Medulla oblongata (tissue), 1 donor: ENCODE measurements at regions not wholly inside any gene's neighbourhood (a gene's known extent, or its start where the extent isn't known, plus 50 kb on each side); places are given as distances from the start of the nearest gene placed in this dataset.

Experiments
- DNase-seq: peaks from one replicate; pipeline ENCODE4 v3.0.0-alpha.2; 2015; ENCODE audit errors: extremely low spot score

- no peak for DNase-seq
Observed at GRCh38 chr4:188821500-188821899, 682.3 kb downstream of the TRIML1 start.

DNA sequence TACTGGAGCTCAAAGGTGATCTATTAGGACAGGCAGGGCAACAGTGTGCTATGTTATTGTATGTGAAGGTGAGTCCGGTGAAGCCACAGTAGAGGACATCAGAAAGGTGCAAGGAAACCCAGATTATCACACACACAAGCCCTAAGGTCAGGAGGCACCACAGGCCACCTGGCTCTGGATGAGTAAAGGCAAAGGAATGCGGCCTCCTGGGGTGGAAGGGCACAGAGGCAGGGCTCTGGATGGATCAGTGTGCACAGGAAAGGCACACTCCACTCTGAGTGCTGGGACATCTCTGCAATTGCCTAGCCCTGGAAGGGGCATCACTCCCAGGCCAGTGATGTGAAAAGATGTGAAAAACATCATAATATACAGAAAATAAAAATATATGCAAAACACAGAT lies 683.5 kb downstream of the TRIML1 start:
- no peak for DNase-seq

- no peak for DNase-seq
Observed at GRCh38 chr4:188824553-188824952, 685.3 kb downstream of the TRIML1 start.

- DNase-seq: no peak
Observed at GRCh38 chr4:188826393-188826792, 687.2 kb downstream of the TRIML1 start.

- no peak for DNase-seq
Observed at GRCh38 chr4:188839704-188840103, 700.5 kb downstream of the TRIML1 start.

DNA sequence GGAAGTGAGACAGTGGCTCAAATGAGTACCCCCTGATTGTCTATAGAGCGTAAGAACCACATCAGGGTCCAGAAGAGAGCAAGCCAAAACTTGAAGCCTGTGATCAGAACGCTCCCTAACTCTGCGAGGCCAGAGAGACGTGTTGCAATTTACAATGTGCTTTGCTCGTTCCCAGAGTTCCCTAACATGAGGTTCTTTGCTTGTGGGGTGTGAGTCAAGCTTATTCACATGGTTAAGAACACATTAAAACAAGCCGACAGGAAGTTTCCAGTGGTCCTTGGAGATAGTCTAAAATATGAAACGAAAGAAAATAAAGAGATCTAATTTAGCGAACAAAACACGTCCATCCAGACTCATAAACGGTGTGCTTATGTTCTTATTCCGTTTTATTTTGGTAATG lies 702.3 kb downstream of the TRIML1 start:
- no peak for DNase-seq

DNA sequence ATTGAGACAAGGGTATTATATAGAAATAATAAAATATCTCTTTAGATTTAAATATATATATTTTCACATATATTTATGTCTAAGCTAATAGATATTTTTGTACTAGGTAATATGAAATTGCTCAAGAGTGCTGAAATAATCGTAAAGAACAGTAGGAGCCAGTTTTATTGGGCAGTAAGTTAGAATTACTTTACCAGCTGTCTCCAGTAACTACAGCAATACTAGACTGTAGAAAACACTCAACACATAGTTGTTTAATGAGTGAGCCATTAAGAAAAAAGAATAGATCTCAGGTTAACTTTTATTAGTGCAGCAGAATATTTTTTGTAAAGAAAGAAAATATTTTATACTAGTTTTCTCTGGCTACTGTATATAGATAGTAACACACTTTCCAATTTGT lies 715.2 kb downstream of the TRIML1 start:
- no peak for DNase-seq

GRCh38 chr4:188858696-188859095 lies 719.5 kb downstream of the TRIML1 start:
- no peak for DNase-seq

DNA sequence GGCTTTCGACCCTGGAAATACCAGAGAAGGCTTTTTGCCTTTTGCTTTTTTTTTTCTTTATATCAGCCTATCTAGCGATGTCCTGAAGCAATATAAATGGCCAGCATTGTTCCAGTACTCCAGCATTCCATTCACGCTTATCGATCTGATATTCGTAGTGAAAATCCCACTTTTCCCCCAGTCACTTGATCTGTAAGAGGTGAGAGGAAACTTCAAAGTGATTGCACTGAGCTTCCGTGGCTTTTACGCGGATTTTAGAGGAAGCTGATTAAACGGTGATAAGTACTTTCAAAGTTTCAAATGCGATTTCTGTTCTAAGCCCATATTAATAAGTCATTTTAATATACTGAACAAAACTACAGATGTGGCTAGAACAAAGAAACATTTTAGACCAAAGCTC lies 725.5 kb downstream of the TRIML1 start:
- no peak for DNase-seq

DNA sequence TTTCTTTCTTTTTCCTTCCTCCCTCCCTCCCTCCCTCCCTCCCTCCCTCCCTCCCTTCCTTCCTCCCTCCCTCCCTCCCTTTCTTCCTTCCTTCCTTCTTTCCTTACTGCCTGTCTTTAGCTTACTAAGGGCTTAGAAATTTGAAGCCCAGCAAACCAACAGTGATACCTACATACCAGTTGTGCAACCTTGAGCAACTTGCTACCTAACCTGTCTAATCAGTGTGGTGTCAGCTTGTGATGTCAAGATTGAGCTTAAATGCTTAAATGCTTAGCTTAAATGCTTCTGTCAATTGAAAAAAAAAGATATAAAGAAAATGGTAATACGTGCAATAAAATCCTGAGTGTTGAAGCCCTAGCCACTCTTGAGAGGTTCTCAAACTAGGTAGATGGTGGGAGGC lies 728.6 kb downstream of the TRIML1 start:
- no peak for DNase-seq

DNA sequence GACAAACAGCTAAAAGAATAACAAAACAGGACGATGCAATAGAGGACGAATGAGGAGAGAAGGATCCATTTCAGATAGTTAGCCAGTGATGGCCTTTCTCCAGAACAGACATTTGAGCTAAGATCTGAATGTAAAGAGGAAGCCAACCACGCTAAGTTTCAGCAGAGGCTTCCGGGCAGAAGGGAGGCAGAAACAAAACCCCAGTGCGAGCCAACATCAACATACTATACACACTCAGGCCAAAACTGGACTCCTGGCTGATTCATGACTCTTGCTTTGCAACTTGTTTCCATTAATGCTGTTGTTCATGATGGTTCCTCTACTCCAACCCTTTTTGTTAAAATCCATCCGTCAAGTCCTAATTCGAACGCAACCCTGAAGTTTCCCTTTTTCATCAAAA lies 730.3 kb downstream of the TRIML1 start:
- DNase-seq: no peak

DNA sequence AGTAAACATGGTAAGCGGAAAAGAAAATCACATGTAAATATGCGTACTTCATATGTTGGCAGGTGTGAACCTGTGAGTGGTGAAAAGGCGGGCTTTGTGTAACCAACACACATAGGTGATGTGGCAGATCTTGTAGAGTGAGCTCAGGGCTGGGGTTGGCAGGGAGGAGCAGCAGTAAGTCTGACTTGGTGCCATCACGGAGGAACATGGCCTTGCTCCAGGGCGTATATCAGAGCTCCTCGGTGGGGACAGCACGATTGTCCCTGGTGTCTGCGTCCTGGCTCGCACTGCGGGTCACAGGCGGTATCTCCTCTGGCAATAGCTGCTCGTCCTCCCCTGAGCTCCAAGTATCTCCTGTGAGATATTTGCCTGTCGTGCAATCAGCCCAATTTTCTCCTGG lies 733.6 kb downstream of the TRIML1 start:
- no peak for DNase-seq

GRCh38 chr4:188876881-188877280 lies 737.6 kb downstream of the TRIML1 start:
- no peak for DNase-seq

DNA sequence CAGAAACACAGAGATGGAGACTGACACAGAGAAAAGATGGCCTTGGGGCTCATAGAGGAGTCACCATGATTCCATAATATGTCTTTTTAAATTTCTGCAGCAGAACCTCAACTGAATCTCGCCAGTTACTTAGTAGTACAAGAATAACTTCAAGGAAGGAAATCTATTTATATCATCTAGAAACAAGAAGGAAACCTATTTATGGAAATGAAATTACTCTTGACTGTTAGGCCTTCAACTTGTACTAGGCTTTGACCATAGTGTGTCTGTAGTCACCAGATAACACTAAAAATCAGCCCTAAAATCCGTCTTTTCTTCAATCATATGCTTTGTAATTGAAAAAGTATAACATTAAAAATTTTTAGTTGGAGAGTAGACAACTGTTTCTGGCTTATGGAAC lies 740.4 kb downstream of the TRIML1 start:
- DNase-seq: no peak

DNA sequence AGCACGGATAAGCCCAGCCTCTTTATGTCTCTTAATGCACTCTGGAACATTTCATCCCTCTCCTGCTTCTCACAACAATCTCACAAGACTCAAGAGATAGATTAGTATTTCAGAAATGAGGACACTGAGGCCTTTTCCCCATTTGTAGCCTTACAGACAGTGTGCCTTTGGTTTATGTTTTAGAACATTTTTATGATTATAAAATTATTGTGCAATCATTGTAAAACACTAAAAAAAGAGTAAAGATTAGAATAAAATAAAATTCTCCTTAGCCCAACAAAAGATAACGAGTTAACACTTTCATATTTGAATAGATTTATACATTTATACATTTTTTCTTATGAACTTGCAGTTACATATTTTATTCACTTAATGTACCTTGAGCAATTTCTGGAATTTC lies 748.7 kb downstream of the TRIML1 start:
- no peak for DNase-seq

DNA sequence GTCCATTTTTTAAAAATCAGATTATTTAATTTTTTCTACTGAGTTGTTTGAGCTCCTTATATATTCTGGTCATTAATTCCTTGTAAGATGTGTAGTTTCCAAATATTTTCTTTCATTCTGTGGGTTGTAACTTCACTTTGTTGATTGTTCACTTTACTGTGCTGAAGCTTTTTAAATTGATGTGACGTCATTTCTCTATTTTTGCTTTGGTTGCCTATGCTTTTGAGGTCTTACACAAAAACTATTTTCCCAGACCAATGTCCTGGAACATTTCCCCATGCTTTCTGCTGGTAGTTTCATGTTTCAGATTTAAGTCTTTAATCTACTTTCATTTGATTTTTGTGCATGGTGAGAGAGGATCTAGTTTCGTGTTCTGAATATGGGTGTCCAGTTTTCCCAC lies 753.6 kb downstream of the TRIML1 start:
- DNase-seq: no peak

- DNase-seq: no peak
Observed at GRCh38 chr4:188903986-188904385, 764.7 kb downstream of the TRIML1 start.

GRCh38 chr4:188904617-188905016 lies 765.4 kb downstream of the TRIML1 start:
- DNase-seq: no peak

DNA sequence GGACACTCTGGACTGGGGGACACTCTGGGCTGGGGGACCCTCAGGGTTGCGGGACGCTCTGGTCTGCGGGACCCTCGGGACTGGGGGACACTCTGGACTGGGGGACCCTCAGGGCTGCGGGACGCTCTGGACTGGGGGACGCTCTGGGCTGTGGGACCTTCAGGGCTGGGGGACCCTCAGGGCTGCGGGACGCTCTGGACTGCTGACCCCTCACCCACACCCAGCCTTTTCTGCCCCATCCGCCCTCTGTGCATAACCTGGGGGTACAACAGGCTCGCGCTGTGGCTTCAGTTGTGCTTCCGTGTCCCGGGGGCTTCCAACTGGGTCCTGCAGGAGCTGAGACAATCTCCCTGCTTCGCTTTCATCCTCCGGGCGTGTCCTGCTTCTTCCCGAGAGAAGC lies 766.0 kb downstream of the TRIML1 start:
- DNase-seq: no peak

GRCh38 chr4:188911199-188911598 lies 772.0 kb downstream of the TRIML1 start:
- no peak for DNase-seq

DNA sequence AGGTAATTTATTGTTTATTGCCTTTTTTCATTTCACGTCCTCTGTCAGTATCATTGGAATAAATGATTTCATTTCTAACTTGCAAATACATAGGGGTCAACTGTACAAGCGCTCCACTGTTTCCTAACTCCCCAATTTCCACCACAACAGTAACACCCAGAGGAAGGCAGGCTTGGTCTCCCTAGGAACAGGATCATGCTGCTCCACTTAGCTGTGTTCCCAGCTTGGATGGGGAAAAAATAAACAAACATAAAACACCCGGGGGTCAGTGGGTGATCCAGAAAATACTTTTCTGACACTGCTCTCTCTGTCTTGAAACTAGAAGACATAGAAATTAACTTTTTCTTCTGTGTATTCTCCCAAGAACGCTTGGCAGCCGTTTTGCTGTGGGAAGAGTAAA lies 772.5 kb downstream of the TRIML1 start:
- DNase-seq: no peak

- DNase-seq: no peak
Observed at GRCh38 chr4:188915175-188915574, 775.9 kb downstream of the TRIML1 start.

- DNase-seq: no peak
Observed at GRCh38 chr4:188918787-188919186, 779.5 kb downstream of the TRIML1 start.

DNA sequence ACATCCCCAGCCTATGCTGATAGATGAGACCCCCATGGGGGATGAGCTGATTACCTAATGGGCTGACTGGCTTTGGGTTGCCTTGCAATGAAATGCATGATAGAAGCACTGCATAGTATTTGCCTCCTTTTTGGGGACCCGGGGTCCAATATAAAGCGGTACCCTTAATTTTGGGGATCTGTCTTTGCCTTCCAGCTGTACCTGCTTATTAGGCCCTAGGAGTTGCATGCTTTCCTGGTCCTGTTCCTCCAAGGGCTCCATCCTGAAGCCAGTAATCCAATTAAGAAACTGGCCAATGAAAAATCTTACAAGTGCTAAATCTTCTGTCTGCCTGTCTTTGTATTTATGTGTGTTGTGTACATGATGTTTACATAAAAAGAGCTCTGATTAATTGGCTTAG lies 791.6 kb downstream of the TRIML1 start:
- DNase-seq: no peak
